ENCODE measurements at regions not wholly inside any gene's neighbourhood (a gene's known extent, or its start where the extent isn't known, plus 50 kb on each side); places are given as distances from the start of the nearest gene placed in this dataset.

- Histone ChIP-seq H3K4me3 (no peak overlapping the region), H3K27me3 (ENCODE audit: low read depth) (peaks cover 15% of the 10 kb centered on the region), H3K4me1 (no peaks in the 10 kb centered on the region), H3K9me3 (no peaks in the 10 kb centered on the region), H3K27ac (no peak overlapping the region), H3K36me3 (no peaks in the 10 kb centered on the region)
- DNase-seq (no peak), ATAC-seq (no peak)
- TF ChIP-seq, protein P1, sequence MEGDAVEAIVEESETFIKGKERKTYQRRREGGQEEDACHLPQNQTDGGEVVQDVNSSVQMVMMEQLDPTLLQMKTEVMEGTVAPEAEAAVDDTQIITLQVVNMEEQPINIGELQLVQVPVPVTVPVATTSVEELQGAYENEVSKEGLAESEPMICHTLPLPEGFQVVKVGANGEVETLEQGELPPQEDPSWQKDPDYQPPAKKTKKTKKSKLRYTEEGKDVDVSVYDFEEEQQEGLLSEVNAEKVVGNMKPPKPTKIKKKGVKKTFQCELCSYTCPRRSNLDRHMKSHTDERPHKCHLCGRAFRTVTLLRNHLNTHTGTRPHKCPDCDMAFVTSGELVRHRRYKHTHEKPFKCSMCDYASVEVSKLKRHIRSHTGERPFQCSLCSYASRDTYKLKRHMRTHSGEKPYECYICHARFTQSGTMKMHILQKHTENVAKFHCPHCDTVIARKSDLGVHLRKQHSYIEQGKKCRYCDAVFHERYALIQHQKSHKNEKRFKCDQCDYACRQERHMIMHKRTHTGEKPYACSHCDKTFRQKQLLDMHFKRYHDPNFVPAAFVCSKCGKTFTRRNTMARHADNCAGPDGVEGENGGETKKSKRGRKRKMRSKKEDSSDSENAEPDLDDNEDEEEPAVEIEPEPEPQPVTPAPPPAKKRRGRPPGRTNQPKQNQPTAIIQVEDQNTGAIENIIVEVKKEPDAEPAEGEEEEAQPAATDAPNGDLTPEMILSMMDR (IDR thresholded peaks at IDR 0.05) = no peak
- intact Hi-C loops (cut with DNase I) = no loop called here
Observed at GRCh38 chr22:22430111-22430820, 78.3 kb downstream of the ZNF280B start.

DNA sequence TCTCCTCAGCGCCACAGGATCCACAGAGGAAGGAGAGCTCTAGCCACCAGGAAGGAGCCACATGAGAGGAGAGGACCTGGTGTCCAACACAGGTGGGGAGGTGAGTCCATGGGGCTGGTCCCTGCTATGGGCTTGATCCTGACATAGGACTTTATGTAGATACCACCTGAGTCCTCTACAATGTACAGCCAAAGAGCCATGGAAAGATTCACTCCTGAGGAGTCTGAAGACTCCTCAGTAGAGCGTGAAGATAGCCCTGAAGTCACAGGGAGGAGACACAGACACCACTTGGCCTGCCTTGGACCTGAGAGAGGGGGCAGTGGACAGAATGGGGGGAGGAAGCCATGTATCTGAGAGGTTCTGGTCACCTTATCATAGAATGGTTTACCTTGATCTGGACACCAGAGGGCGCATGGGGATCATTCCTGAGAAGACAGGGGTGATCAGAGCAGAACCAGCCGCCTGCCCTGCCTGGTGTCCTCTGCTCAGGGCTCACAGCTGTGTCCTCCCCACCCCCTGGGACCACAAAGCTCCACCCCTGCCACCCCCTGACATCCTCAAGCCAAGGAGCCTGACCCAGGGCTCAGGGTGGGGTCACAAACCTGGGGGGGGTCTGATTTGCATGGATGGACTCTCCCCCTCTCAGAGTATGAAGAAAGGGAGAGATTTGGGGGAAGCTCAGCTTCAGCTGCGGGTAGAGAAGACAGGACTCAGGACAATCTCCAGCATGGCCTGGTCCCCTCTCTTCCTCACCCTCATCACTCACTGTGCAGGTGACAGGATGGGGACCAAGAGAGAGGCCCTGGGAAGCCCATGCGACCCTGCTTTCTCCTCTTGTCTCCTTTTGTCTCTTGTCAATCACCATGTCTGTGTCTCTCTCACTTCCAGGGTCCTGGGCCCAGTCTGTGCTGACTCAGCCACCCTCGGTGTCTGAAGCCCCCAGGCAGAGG, 77.0 kb downstream of the ZNF280B start:
- Histone ChIP-seq H3K9me3 (no peaks in the 10 kb centered on the region), H3K36me3 (no peaks in the 10 kb centered on the region), H3K4me1 (no peaks in the 10 kb centered on the region), H3K27me3 (ENCODE audit: low read depth) (peaks cover 11% of the 10 kb centered on the region), H3K4me3 (no peak overlapping the region), H3K27ac (no peak overlapping the region)
- peak; percentile 55 for DNase-seq
- intact Hi-C loops (cut with DNase I) = no loop called here
- TF ChIP-seq, protein P1 (IDR thresholded peaks at IDR 0.05) = peak; percentile 60
- ATAC-seq = peak; percentile 75 to 85

- TF ChIP-seq, protein P1 (IDR thresholded peaks at IDR 0.05) = no peak
- Histone ChIP-seq H3K9me3 (no peaks in the 10 kb centered on the region), H3K4me3 (no peak overlapping the region), H3K36me3 (no peaks in the 10 kb centered on the region), H3K27ac (no peak overlapping the region), H3K27me3 (ENCODE audit: low read depth) (peaks cover 17% of the 10 kb centered on the region), H3K4me1 (no peaks in the 10 kb centered on the region)
- DNase-seq (no peak), ATAC-seq (no peak)
- intact Hi-C loops (cut with DNase I) = no loop called here
Observed at GRCh38 chr22:22432479-22432878, 76.1 kb downstream of the ZNF280B start.

DNA sequence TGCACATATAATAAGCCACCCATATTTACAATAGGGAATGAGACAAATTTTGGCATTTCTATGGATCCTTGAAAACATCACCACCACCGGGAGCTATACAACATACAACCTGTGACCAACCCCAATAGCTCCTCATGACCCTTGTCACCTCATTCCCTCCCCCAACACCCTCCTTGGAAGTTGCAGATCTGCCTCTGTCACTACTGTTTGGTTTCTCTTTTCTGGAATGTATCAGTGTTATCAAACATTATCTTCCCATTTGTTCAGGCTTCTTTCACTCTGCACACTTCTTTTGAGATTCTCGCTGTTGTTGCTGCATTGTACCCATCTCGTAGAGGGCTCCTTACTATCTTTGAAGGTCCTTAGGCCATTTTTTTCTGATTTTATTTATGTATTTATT, 75.6 kb downstream of the ZNF280B start:
- no peak overlapping the region for H3K27ac ChIP-seq
- H3K4me3 ChIP-seq = no peak overlapping the region
- H3K27me3 ChIP-seq (ENCODE audit: low read depth) = peaks cover 17% of the 10 kb centered on the region
- intact Hi-C loops (cut with DNase I) = no loop called here
- H3K9me3 ChIP-seq = no peaks in the 10 kb centered on the region
- ATAC-seq (no peak), DNase-seq (no peak)
- no peaks in the 10 kb centered on the region for H3K4me1 ChIP-seq
- TF ChIP-seq, protein P1 (IDR thresholded peaks at IDR 0.05) = no peak
- no peaks in the 10 kb centered on the region for H3K36me3 ChIP-seq

GRCh38 chr22:22433770-22434169, 74.8 kb downstream of the ZNF280B start:
- Histone ChIP-seq H3K4me3 (no peak overlapping the region), H3K27ac (no peak overlapping the region), H3K36me3 (no peaks in the 10 kb centered on the region), H3K4me1 (no peaks in the 10 kb centered on the region), H3K27me3 (ENCODE audit: low read depth) (peaks cover 21% of the 10 kb centered on the region), H3K9me3 (no peaks in the 10 kb centered on the region)
- ATAC-seq = no peak
- intact Hi-C loops (cut with DNase I) = no loop called here
- no peak for DNase-seq
- TF ChIP-seq, protein P1 (IDR thresholded peaks at IDR 0.05) = no peak

All from lower lobe of right lung (tissue), 2 donors.